SK-N-MC (cell line): ENCODE measurements at regions not wholly inside any gene's neighbourhood (a gene's known extent, or its start where the extent isn't known, plus 50 kb on each side); places are given as distances from the start of the nearest gene placed in this dataset.
"Not testable (repeated sequence)": the region's sequence is repeated elsewhere in the genome, so short reads cannot be mapped to it uniquely, and the experiment has no call there.

ENCODE experiments used
- EZH2 ChIP-seq: fragments of 200-600 bp; sonication (generic); IDR thresholded peaks from one replicate; pipeline ENCODE4 v1.6.1; 2017; ENCODE audit warnings: antibody characterized with exemption
- POLR2AphosphoS5 ChIP-seq: IDR thresholded peaks from 2 replicates; pipeline ENCODE4 v1.6.1; 2012; ENCODE audit warnings: mild to moderate bottlenecking, low read depth, low read length, borderline replicate concordance

- TF ChIP-seq POLR2AphosphoS5, EZH2: not testable (repeated sequence)
These were observed 167.1 kb upstream of the LRRC61 start for GRCh38 chr7:150156015-150156414.
